GM23338 (cell line): ENCODE measurements at regions not wholly inside any gene's neighbourhood (a gene's known extent, or its start where the extent isn't known, plus 50 kb on each side); places are given as distances from the start of the nearest gene placed in this dataset.

ENCODE experiments used
- ATAC-seq: fragments of 200-7000 bp; cut with Tn5 transposase; 3 replicates; pipeline ENCODE4 v1.9.1; 2020
- DNase-seq: peaks from one replicate; pipeline ENCODE4 v3.0.0-alpha.2; 2015; ENCODE audit warnings: low spot score
- H2AFZ ChIP-seq: fragments of 200-600 bp; sonication (generic); 2 replicates; pipeline ENCODE4 v1.8.0; 2016; ENCODE audit warnings: antibody characterized with exemption, mild to moderate bottlenecking, moderate library complexity
- H3F3A ChIP-seq: fragments of 200-600 bp; sonication (generic); replicated peaks from 2 replicates; pipeline ENCODE4 v1.8.0; 2017; ENCODE audit warnings: antibody characterized with exemption, mixed run types, low read depth
- H3K27ac ChIP-seq: fragments of 200-600 bp; sonication (generic); 2 replicates; pipeline ENCODE4 v1.6.1; 2016; ENCODE audit warnings: low read depth
- H3K27me3 ChIP-seq: fragments of 200-600 bp; sonication (generic); 2 replicates; pipeline ENCODE4 v1.8.0; 2016; ENCODE audit warnings: mild to moderate bottlenecking, mixed run types, moderate library complexity; ENCODE audit not compliant: insufficient read depth
- H3K36me3 ChIP-seq: fragments of 200-600 bp; sonication (generic); 2 replicates; pipeline ENCODE4 v1.8.0; 2016; ENCODE audit warnings: mild to moderate bottlenecking; ENCODE audit not compliant: insufficient read depth
- H3K4me1 ChIP-seq: fragments of 200-600 bp; sonication (generic); 2 replicates; pipeline ENCODE4 v1.8.0; 2016; ENCODE audit warnings: mild to moderate bottlenecking, moderate library complexity; ENCODE audit not compliant: insufficient read depth
- H3K4me2 ChIP-seq: fragments of 200-600 bp; sonication (generic); 2 replicates; pipeline ENCODE4 v1.7.1; 2017; ENCODE audit warnings: mixed run types
- H3K4me3 ChIP-seq: fragments of 200-600 bp; sonication (generic); 2 replicates; pipeline ENCODE4 v1.6.1; 2016; ENCODE audit warnings: mixed run types
- H3K79me2 ChIP-seq: fragments of 200-600 bp; sonication (generic); replicated peaks from 2 replicates; pipeline ENCODE4 v1.8.0; 2017; ENCODE audit warnings: mild to moderate bottlenecking; ENCODE audit not compliant: insufficient read depth
- H3K9me2 ChIP-seq: fragments of 200-600 bp; sonication (generic); 2 replicates; pipeline ENCODE4 v1.8.0; 2017; ENCODE audit not compliant: insufficient read depth
- H4K20me1 ChIP-seq: fragments of 200-600 bp; sonication (generic); replicated peaks from 2 replicates; pipeline ENCODE4 v1.8.0; 2017; ENCODE audit warnings: mild to moderate bottlenecking; ENCODE audit not compliant: insufficient read depth
- H3K27ac Mint-ChIP-seq: 2 replicates; pipeline ENCODE4 v1.8.0; 2020; ENCODE audit warnings: inconsistent platforms, mild to moderate bottlenecking, moderate library complexity, mixed read lengths
- H3K27me3 Mint-ChIP-seq: 3 replicates; pipeline ENCODE4 v1.8.0; 2022; ENCODE audit warnings: low read depth, mild to moderate bottlenecking, moderate library complexity, mixed read lengths, inconsistent platforms; ENCODE audit not compliant: insufficient read depth, poor library complexity
- H3K36me3 Mint-ChIP-seq: 3 replicates; pipeline ENCODE4 v1.8.0; 2021; ENCODE audit warnings: low read depth, mild to moderate bottlenecking, inconsistent platforms, moderate library complexity, mixed read lengths
- H3K4me1 Mint-ChIP-seq: 3 replicates; pipeline ENCODE4 v1.8.0; 2020; ENCODE audit warnings: mild to moderate bottlenecking, inconsistent platforms, mixed read lengths
- H3K4me3 Mint-ChIP-seq: 3 replicates; pipeline ENCODE4 v1.8.0; 2021; ENCODE audit warnings: moderate library complexity, mild to moderate bottlenecking, inconsistent platforms, mixed read lengths
- H3K9me3 Mint-ChIP-seq: 3 replicates; pipeline ENCODE4 v1.8.0; 2020; ENCODE audit warnings: moderate library complexity, mild to moderate bottlenecking, inconsistent platforms, mixed read lengths
- CREB1 ChIP-seq: fragments of 250-450 bp; sonication (Bioruptor Pico); IDR thresholded peaks from 2 replicates; pipeline ENCODE4 v1.5.0; 2020; ENCODE audit warnings: low read depth, mild to moderate bottlenecking, moderate library complexity
- ETS1 ChIP-seq: IDR thresholded peaks from 2 replicates; pipeline ENCODE4 v1.6.1; 2016; ENCODE audit warnings: antibody characterized with exemption
- EZH2 ChIP-seq: fragments of 200-600 bp; sonication (generic); IDR thresholded peaks from one replicate; pipeline ENCODE4 v1.8.0; 2017; ENCODE audit warnings: antibody characterized with exemption, mild to moderate bottlenecking, low read depth; ENCODE audit not compliant: unreplicated experiment
- JUNB ChIP-seq: IDR thresholded peaks from one replicate; pipeline ENCODE4 v1.6.1; 2016; ENCODE audit warnings: antibody characterized with exemption; ENCODE audit not compliant: unreplicated experiment
- NANOG ChIP-seq: IDR thresholded peaks from 2 replicates; pipeline ENCODE4 v1.6.1; 2016; ENCODE audit warnings: antibody characterized with exemption, borderline replicate concordance
- POLR2AphosphoS5 ChIP-seq: IDR thresholded peaks from 2 replicates; pipeline ENCODE4 v1.6.1; 2016; ENCODE audit warnings: antibody characterized with exemption, low read depth
- STAT1 ChIP-seq: IDR thresholded peaks from one replicate; pipeline ENCODE4 v1.6.1; 2016; ENCODE audit warnings: antibody characterized with exemption; ENCODE audit not compliant: unreplicated experiment
- ZNF114 ChIP-seq: fragments of 250-450 bp; sonication (Bioruptor Pico); IDR thresholded peaks from 2 replicates; pipeline ENCODE4 v1.5.0; 2020; ENCODE audit warnings: mild to moderate bottlenecking, moderate library complexity
- ZNF331 ChIP-seq: fragments of 250-450 bp; sonication (Bioruptor Pico); IDR thresholded peaks from 2 replicates; pipeline ENCODE4 v1.5.0; 2020; ENCODE audit warnings: low read depth, mild to moderate bottlenecking, moderate library complexity
- TF ChIP-seq, protein P1 (sequence below), 2 experiments: fragments of 200-600 bp in 1 of 2; sonication (generic) in 1 of 2; conservative IDR thresholded peaks; 2 replicates each; pipeline versions ENCODE4 v1.5.1 to v1.6.1; 2016 to 2017; ENCODE audit warnings: antibody characterized with exemption in 2 of 2, low read depth in 2 of 2, mild to moderate bottlenecking in 2 of 2, moderate library complexity in 1 of 2
- TF ChIP-seq, protein P2 (sequence below): IDR thresholded peaks from one replicate; pipeline ENCODE4 v1.6.1; 2018; ENCODE audit warnings: antibody characterized with exemption; ENCODE audit not compliant: unreplicated experiment

DNA sequence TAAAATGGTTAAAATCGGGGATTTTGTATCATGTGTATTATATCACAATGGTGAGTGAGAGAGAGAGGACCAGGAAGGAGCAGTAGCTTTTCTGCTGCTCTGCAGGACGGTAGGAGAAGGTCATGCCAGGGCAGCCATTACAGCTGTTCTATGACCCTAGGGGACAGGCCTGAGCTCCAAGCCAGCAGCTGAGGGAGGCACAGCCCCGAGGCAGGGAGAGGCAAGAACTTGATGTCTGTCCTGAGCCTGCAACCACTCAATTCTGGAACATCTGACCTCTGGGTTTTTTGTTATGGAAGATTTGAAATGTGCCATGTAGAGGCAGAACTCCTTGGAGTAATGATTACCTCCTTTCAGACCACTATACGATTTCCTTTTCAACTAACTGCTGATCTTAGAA lies 135.8 kb upstream of the SH3BP4 start:
- TF ChIP-seq CREB1 (CRISPR knock-in tag) = no peak
- TF ChIP-seq ZNF114 (CRISPR knock-in tag) = no peak
- no peak for TF ChIP-seq EZH2
- TF ChIP-seq, protein P1, sequence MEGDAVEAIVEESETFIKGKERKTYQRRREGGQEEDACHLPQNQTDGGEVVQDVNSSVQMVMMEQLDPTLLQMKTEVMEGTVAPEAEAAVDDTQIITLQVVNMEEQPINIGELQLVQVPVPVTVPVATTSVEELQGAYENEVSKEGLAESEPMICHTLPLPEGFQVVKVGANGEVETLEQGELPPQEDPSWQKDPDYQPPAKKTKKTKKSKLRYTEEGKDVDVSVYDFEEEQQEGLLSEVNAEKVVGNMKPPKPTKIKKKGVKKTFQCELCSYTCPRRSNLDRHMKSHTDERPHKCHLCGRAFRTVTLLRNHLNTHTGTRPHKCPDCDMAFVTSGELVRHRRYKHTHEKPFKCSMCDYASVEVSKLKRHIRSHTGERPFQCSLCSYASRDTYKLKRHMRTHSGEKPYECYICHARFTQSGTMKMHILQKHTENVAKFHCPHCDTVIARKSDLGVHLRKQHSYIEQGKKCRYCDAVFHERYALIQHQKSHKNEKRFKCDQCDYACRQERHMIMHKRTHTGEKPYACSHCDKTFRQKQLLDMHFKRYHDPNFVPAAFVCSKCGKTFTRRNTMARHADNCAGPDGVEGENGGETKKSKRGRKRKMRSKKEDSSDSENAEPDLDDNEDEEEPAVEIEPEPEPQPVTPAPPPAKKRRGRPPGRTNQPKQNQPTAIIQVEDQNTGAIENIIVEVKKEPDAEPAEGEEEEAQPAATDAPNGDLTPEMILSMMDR (conservative IDR thresholded peaks at IDR 0.05; ENCODE audit: low read depth in 2 of 2) = no peak
- no peak for TF ChIP-seq STAT1
- TF ChIP-seq, protein P2, sequence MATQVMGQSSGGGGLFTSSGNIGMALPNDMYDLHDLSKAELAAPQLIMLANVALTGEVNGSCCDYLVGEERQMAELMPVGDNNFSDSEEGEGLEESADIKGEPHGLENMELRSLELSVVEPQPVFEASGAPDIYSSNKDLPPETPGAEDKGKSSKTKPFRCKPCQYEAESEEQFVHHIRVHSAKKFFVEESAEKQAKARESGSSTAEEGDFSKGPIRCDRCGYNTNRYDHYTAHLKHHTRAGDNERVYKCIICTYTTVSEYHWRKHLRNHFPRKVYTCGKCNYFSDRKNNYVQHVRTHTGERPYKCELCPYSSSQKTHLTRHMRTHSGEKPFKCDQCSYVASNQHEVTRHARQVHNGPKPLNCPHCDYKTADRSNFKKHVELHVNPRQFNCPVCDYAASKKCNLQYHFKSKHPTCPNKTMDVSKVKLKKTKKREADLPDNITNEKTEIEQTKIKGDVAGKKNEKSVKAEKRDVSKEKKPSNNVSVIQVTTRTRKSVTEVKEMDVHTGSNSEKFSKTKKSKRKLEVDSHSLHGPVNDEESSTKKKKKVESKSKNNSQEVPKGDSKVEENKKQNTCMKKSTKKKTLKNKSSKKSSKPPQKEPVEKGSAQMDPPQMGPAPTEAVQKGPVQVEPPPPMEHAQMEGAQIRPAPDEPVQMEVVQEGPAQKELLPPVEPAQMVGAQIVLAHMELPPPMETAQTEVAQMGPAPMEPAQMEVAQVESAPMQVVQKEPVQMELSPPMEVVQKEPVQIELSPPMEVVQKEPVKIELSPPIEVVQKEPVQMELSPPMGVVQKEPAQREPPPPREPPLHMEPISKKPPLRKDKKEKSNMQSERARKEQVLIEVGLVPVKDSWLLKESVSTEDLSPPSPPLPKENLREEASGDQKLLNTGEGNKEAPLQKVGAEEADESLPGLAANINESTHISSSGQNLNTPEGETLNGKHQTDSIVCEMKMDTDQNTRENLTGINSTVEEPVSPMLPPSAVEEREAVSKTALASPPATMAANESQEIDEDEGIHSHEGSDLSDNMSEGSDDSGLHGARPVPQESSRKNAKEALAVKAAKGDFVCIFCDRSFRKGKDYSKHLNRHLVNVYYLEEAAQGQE = no peak
- TF ChIP-seq NANOG = no peak
- TF ChIP-seq POLR2AphosphoS5 = no peak
- no peak for TF ChIP-seq ZNF331 (CRISPR knock-in tag)
- no peak for TF ChIP-seq ETS1
- no peak for TF ChIP-seq JUNB
- no peaks in the 10 kb centered on the region for H3K36me3 Mint-ChIP-seq
- H3K36me3 ChIP-seq = no peaks in the 10 kb centered on the region
- H3K27ac ChIP-seq = no peak overlapping the region
- H3K27ac Mint-ChIP-seq = no peak overlapping the region
- H3K79me2 ChIP-seq = no peaks in the 10 kb centered on the region
- DNase-seq (no peak), ATAC-seq (no peak)
- H3K4me3 ChIP-seq = no peak overlapping the region
- peaks cover 7% of the 10 kb centered on the region for H3K27me3 Mint-ChIP-seq
- H2AFZ ChIP-seq = no peak overlapping the region
- H3K4me3 Mint-ChIP-seq = no peak overlapping the region
- H3K4me1 ChIP-seq = no peaks in the 10 kb centered on the region
- H3K27me3 ChIP-seq = no peaks in the 10 kb centered on the region
- H3K9me3 Mint-ChIP-seq = no peaks in the 10 kb centered on the region; the same call in 2 of the 3 replicates
- H3F3A ChIP-seq = no peaks in the 10 kb centered on the region
- peaks cover 9% of the 10 kb centered on the region for H3K4me1 Mint-ChIP-seq
- no peaks in the 10 kb centered on the region for H4K20me1 ChIP-seq
- H3K9me2 ChIP-seq = no peaks in the 10 kb centered on the region
- no peak overlapping the region for H3K4me2 ChIP-seq
